ENCODE measurements at regions not wholly inside any gene's neighbourhood (a gene's known extent, or its start where the extent isn't known, plus 50 kb on each side); places are given as distances from the start of the nearest gene placed in this dataset.

GRCh38 chr10:131621784-131622624 is 278.8 kb upstream of the PPP2R2D start:
- Histone ChIP-seq H2AFZ (ENCODE audit: insufficient read depth, low read depth, low read length, poor library complexity, severe bottlenecking) (no peak overlapping the region), H3K9me3 (replicated peaks in 1 of 2; ENCODE audit: control insufficient read depth in 1 of 2, insufficient read depth in 1 of 2, low read length in 2 of 2) (peaks cover 5 to 7% of the 10 kb centered on the region in 2 donors), H3K27ac (ENCODE audit: low read depth in 1 of 2, low read length in 2 of 2) (no peak overlapping the region), H3K79me2 (ENCODE audit: insufficient read depth, low read length) (no peaks in the 10 kb centered on the region), H3K27me3 (ENCODE audit: control insufficient read depth in 2 of 2, insufficient read depth in 2 of 2, low read length in 2 of 2) (no peaks in the 10 kb centered on the region), H4K20me1 (ENCODE audit: insufficient read depth, low read length) (no peaks in the 10 kb centered on the region), H3K9ac (ENCODE audit: insufficient read depth, low read length, poor library complexity, severe bottlenecking) (no peak overlapping the region), H3K36me3 (replicated peaks in 1 of 2; ENCODE audit: control insufficient read depth in 1 of 2, insufficient read depth in 2 of 2, low read length in 2 of 2) (no peaks in the 10 kb centered on the region), H3K4me1 (ENCODE audit: control insufficient read depth in 1 of 2, insufficient read depth in 2 of 2, low read length in 2 of 2) (no peaks in the 10 kb centered on the region), H3K4me3 (replicated peaks in 1 of 3; ENCODE audit: low read depth in 2 of 3, low read length in 3 of 3) (no peak overlapping the region), H3K4me2 (replicated peaks; ENCODE audit: extremely low read depth, low read length, poor library complexity, severe bottlenecking) (no peak overlapping the region)
- no peak for TF ChIP-seq CTCF (IDR thresholded peaks at IDR 0.05)
- H3K27me3 Mint-ChIP-seq (ENCODE audit: low read depth in 3 of 3): peaks cover 2 to 4% (median 3%) of the 10 kb centered on the region in 3 donors
- H3K36me3 Mint-ChIP-seq: no peaks in the 10 kb centered on the region
- no peak overlapping the region for H3K4me3 Mint-ChIP-seq
- DNase-seq: no peak
- H3K4me1 Mint-ChIP-seq: no peaks in the 10 kb centered on the region
- H3K9me3 Mint-ChIP-seq: peaks cover 0 to 8% (median 4%) of the 10 kb centered on the region in 7 donors
- intact Hi-C loops (cut with micrococcal nuclease): no loop called here
- H3K27ac Mint-ChIP-seq: no peak overlapping the region
- WGBS (ENCODE audit: insufficient coverage): 87% methylated on average over 20 of the region's 22 CpGs

GRCh38 chr10:131625041-131625440 is 275.8 kb upstream of the PPP2R2D start:
- DNase-seq: no peak
- peaks cover 0 to 17% (median 6%) of the 10 kb centered on the region in 7 donors for H3K9me3 Mint-ChIP-seq
- no peak overlapping the region for H3K27ac ChIP-seq (ENCODE audit: low read depth in 1 of 2, low read length in 2 of 2)
- no peak overlapping the region for H3K27ac Mint-ChIP-seq
- H3K4me3 ChIP-seq (replicated peaks in 1 of 3; ENCODE audit: low read depth in 2 of 3, low read length in 3 of 3): no peak overlapping the region
- intact Hi-C loops (cut with micrococcal nuclease): no loop called here
- H2AFZ ChIP-seq (ENCODE audit: insufficient read depth, low read depth, low read length, poor library complexity, severe bottlenecking): no peak overlapping the region
- TF ChIP-seq CTCF (IDR thresholded peaks at IDR 0.05): no peak
- H3K9ac ChIP-seq (ENCODE audit: insufficient read depth, low read length, poor library complexity, severe bottlenecking): no peak overlapping the region
- H4K20me1 ChIP-seq (ENCODE audit: insufficient read depth, low read length): no peaks in the 10 kb centered on the region
- no peaks in the 10 kb centered on the region for H3K4me1 ChIP-seq (ENCODE audit: control insufficient read depth in 1 of 2, insufficient read depth in 2 of 2, low read length in 2 of 2)
- H3K36me3 ChIP-seq (replicated peaks in 1 of 2; ENCODE audit: control insufficient read depth in 1 of 2, insufficient read depth in 2 of 2, low read length in 2 of 2): no peaks in the 10 kb centered on the region
- H3K4me3 Mint-ChIP-seq: no peak overlapping the region
- H3K4me2 ChIP-seq (replicated peaks; ENCODE audit: extremely low read depth, low read length, poor library complexity, severe bottlenecking): no peak overlapping the region
- 99% methylated on average over 26 of the region's 26 CpGs for WGBS (ENCODE audit: insufficient coverage)
- H3K9me3 ChIP-seq (replicated peaks in 1 of 2; ENCODE audit: control insufficient read depth in 1 of 2, insufficient read depth in 1 of 2, low read length in 2 of 2): peaks cover 5 to 12% of the 10 kb centered on the region in 2 donors
- no peaks in the 10 kb centered on the region for H3K79me2 ChIP-seq (ENCODE audit: insufficient read depth, low read length)
- H3K36me3 Mint-ChIP-seq: no peaks in the 10 kb centered on the region
- H3K27me3 Mint-ChIP-seq (ENCODE audit: low read depth in 3 of 3): peaks cover 0 to 3% (median 1%) of the 10 kb centered on the region in 3 donors
- H3K4me1 Mint-ChIP-seq: no peaks in the 10 kb centered on the region
- no peaks in the 10 kb centered on the region for H3K27me3 ChIP-seq (ENCODE audit: control insufficient read depth in 2 of 2, insufficient read depth in 2 of 2, low read length in 2 of 2)

All from CD14-positive monocyte (primary cell).